ENCODE measurements at regions not wholly inside any gene's neighbourhood (a gene's known extent, or its start where the extent isn't known, plus 50 kb on each side); places are given as distances from the start of the nearest gene placed in this dataset.

DNA sequence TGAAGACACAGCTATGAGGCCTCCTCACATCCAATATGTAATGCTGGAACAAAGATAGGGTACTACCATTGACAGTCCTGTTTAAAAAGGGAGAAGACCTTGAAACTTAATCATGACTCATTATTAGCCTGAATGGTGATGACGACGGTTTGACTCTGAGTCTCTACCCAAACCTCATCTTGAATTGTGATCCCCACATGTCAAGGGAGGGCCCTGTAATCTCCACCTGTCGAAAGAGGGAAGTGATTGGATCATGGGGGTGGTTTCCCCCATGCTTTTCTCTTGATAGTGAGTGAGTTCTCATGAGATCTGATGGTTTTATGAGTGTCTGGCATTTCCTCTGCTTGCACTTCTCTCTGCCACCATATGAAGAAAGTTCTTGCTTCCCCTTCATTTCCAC is 395.3 kb upstream of the CPEB2 start:
- Mint-ChIP-seq H3K9me3 (no peaks in the 10 kb centered on the region), H3K27ac (no peak overlapping the region)

More for the DNA sequence above, 395.3 kb upstream of the CPEB2 start:
- no peaks in the 10 kb centered on the region for H3K79me2 ChIP-seq (replicated peaks; ENCODE audit: insufficient read depth)
- no peaks in the 10 kb centered on the region for H3K27me3 ChIP-seq (ENCODE audit: insufficient read depth)
- H2AFZ ChIP-seq: no peak overlapping the region
- H3K9me2 ChIP-seq (ENCODE audit: insufficient read depth): peaks cover 17% of the 10 kb centered on the region
- Mint-ChIP-seq H3K4me1 (peaks cover 5% of the 10 kb centered on the region; the same call in 2 of the 3 replicates), H3K4me3 (no peak overlapping the region), H3K27me3 (ENCODE audit: insufficient read depth, low read depth, poor library complexity) (peaks cover 3% of the 10 kb centered on the region), H3K36me3 (ENCODE audit: low read depth) (no peaks in the 10 kb centered on the region)
- peaks cover 4% of the 10 kb centered on the region; the same call in 1 of the 2 replicates for H3K4me1 ChIP-seq (ENCODE audit: insufficient read depth)
- H3K36me3 ChIP-seq (ENCODE audit: insufficient read depth): no peaks in the 10 kb centered on the region
- no peaks in the 10 kb centered on the region for H3F3A ChIP-seq (replicated peaks; ENCODE audit: low read depth)
- DNase-seq (ENCODE audit: low spot score): no peak
- ATAC-seq: no peak
- no peak overlapping the region for H3K4me2 ChIP-seq
- TF ChIP-seq, protein P1, sequence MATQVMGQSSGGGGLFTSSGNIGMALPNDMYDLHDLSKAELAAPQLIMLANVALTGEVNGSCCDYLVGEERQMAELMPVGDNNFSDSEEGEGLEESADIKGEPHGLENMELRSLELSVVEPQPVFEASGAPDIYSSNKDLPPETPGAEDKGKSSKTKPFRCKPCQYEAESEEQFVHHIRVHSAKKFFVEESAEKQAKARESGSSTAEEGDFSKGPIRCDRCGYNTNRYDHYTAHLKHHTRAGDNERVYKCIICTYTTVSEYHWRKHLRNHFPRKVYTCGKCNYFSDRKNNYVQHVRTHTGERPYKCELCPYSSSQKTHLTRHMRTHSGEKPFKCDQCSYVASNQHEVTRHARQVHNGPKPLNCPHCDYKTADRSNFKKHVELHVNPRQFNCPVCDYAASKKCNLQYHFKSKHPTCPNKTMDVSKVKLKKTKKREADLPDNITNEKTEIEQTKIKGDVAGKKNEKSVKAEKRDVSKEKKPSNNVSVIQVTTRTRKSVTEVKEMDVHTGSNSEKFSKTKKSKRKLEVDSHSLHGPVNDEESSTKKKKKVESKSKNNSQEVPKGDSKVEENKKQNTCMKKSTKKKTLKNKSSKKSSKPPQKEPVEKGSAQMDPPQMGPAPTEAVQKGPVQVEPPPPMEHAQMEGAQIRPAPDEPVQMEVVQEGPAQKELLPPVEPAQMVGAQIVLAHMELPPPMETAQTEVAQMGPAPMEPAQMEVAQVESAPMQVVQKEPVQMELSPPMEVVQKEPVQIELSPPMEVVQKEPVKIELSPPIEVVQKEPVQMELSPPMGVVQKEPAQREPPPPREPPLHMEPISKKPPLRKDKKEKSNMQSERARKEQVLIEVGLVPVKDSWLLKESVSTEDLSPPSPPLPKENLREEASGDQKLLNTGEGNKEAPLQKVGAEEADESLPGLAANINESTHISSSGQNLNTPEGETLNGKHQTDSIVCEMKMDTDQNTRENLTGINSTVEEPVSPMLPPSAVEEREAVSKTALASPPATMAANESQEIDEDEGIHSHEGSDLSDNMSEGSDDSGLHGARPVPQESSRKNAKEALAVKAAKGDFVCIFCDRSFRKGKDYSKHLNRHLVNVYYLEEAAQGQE (IDR thresholded peaks at IDR 0.05; ENCODE audit: unreplicated experiment): no peak
- TF ChIP-seq JUNB (IDR thresholded peaks at IDR 0.05; ENCODE audit: unreplicated experiment) (no peak), NANOG (IDR thresholded peaks at IDR 0.05; ENCODE audit: borderline replicate concordance) (no peak), CREB1 (CRISPR knock-in tag; IDR thresholded peaks at IDR 0.05; ENCODE audit: low read depth) (no peak), POLR2AphosphoS5 (IDR thresholded peaks at IDR 0.05; ENCODE audit: low read depth) (no peak), ZNF114 (CRISPR knock-in tag; IDR thresholded peaks at IDR 0.05) (no peak), EZH2 (IDR thresholded peaks at IDR 0.05; ENCODE audit: low read depth, unreplicated experiment) (no peak), EZH2phosphoT487 (IDR thresholded peaks at IDR 0.05; ENCODE audit: unreplicated experiment) (no peak), ZNF331 (CRISPR knock-in tag; IDR thresholded peaks at IDR 0.05; ENCODE audit: low read depth) (no peak), STAT1 (IDR thresholded peaks at IDR 0.05; ENCODE audit: unreplicated experiment) (no peak)
- TF ChIP-seq, protein P2, sequence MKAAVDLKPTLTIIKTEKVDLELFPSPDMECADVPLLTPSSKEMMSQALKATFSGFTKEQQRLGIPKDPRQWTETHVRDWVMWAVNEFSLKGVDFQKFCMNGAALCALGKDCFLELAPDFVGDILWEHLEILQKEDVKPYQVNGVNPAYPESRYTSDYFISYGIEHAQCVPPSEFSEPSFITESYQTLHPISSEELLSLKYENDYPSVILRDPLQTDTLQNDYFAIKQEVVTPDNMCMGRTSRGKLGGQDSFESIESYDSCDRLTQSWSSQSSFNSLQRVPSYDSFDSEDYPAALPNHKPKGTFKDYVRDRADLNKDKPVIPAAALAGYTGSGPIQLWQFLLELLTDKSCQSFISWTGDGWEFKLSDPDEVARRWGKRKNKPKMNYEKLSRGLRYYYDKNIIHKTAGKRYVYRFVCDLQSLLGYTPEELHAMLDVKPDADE (IDR thresholded peaks at IDR 0.05): no peak
- TF ChIP-seq, protein P3, sequence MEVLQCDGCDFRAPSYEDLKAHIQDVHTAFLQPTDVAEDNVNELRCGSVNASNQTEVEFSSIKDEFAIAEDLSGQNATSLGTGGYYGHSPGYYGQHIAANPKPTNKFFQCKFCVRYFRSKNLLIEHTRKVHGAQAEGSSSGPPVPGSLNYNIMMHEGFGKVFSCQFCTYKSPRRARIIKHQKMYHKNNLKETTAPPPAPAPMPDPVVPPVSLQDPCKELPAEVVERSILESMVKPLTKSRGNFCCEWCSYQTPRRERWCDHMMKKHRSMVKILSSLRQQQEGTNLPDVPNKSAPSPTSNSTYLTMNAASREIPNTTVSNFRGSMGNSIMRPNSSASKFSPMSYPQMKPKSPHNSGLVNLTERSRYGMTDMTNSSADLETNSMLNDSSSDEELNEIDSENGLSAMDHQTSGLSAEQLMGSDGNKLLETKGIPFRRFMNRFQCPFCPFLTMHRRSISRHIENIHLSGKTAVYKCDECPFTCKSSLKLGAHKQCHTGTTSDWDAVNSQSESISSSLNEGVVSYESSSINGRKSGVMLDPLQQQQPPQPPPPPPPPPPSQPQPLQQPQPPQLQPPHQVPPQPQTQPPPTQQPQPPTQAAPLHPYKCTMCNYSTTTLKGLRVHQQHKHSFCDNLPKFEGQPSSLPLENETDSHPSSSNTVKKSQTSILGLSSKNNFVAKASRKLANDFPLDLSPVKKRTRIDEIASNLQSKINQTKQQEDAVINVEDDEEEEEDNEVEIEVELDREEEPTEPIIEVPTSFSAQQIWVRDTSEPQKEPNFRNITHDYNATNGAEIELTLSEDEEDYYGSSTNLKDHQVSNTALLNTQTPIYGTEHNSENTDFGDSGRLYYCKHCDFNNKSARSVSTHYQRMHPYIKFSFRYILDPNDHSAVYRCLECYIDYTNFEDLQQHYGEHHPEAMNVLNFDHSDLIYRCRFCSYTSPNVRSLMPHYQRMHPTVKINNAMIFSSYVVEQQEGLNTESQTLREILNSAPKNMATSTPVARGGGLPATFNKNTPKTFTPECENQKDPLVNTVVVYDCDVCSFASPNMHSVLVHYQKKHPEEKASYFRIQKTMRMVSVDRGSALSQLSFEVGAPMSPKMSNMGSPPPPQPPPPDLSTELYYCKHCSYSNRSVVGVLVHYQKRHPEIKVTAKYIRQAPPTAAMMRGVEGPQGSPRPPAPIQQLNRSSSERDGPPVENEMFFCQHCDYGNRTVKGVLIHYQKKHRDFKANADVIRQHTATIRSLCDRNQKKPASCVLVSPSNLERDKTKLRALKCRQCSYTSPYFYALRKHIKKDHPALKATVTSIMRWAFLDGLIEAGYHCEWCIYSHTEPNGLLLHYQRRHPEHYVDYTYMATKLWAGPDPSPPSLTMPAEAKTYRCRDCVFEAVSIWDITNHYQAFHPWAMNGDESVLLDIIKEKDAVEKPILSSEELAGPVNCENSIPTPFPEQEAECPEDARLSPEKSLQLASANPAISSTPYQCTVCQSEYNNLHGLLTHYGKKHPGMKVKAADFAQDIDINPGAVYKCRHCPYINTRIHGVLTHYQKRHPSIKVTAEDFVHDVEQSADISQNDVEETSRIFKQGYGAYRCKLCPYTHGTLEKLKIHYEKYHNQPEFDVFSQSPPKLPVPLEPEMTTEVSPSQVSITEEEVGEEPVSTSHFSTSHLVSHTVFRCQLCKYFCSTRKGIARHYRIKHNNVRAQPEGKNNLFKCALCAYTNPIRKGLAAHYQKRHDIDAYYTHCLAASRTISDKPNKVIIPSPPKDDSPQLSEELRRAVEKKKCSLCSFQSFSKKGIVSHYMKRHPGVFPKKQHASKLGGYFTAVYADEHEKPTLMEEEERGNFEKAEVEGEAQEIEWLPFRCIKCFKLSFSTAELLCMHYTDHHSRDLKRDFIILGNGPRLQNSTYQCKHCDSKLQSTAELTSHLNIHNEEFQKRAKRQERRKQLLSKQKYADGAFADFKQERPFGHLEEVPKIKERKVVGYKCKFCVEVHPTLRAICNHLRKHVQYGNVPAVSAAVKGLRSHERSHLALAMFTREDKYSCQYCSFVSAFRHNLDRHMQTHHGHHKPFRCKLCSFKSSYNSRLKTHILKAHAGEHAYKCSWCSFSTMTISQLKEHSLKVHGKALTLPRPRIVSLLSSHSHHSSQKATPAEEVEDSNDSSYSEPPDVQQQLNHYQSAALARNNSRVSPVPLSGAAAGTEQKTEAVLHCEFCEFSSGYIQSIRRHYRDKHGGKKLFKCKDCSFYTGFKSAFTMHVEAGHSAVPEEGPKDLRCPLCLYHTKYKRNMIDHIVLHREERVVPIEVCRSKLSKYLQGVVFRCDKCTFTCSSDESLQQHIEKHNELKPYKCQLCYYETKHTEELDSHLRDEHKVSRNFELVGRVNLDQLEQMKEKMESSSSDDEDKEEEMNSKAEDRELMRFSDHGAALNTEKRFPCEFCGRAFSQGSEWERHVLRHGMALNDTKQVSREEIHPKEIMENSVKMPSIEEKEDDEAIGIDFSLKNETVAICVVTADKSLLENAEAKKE (CRISPR knock-in tag; IDR thresholded peaks at IDR 0.05): no peak
- TF ChIP-seq, protein P4, sequence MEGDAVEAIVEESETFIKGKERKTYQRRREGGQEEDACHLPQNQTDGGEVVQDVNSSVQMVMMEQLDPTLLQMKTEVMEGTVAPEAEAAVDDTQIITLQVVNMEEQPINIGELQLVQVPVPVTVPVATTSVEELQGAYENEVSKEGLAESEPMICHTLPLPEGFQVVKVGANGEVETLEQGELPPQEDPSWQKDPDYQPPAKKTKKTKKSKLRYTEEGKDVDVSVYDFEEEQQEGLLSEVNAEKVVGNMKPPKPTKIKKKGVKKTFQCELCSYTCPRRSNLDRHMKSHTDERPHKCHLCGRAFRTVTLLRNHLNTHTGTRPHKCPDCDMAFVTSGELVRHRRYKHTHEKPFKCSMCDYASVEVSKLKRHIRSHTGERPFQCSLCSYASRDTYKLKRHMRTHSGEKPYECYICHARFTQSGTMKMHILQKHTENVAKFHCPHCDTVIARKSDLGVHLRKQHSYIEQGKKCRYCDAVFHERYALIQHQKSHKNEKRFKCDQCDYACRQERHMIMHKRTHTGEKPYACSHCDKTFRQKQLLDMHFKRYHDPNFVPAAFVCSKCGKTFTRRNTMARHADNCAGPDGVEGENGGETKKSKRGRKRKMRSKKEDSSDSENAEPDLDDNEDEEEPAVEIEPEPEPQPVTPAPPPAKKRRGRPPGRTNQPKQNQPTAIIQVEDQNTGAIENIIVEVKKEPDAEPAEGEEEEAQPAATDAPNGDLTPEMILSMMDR (conservative IDR thresholded peaks at IDR 0.05; ENCODE audit: low read depth in 2 of 2): no peak
- H3K4me3 ChIP-seq: no peak overlapping the region
- H4K20me1 ChIP-seq (replicated peaks; ENCODE audit: insufficient read depth): no peaks in the 10 kb centered on the region
- no peak overlapping the region for H3K27ac ChIP-seq (ENCODE audit: low read depth)

Measured in GM23338 (cell line).